ENCODE measurements at regions not wholly inside any gene's neighbourhood (a gene's known extent, or its start where the extent isn't known, plus 50 kb on each side); places are given as distances from the start of the nearest gene placed in this dataset.

- TF ChIP-seq CTCF (IDR thresholded peaks at IDR 0.05) (no peak), POLR2A (IDR thresholded peaks at IDR 0.05) (no peak)
These were observed 185.7 kb downstream of the STK31 start for GRCh38 chr7:23895666-23896096.
